ENCODE measurements at regions not wholly inside any gene's neighbourhood (a gene's known extent, or its start where the extent isn't known, plus 50 kb on each side); places are given as distances from the start of the nearest gene placed in this dataset.

DNA sequence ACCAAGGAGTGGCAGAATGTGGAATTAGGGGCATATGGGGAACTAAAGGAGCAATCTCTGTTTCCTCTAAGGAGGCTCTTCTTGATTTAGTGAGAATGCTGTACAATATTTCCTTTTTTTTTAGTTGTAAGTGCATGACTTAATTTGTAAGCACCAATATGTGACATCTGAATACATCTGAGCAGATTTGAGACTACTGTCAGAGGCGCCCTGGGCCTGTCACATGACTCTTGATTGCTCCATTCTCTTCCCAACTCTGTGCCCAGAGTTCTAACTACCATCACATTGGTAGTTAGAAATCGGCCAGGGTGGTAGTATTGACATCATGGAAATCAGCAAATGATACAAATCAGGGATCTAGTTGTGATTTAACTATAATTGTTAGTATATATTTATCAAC, 110.1 kb upstream of the LMO4 start:
- TF ChIP-seq EP300 (IDR thresholded peaks at IDR 0.05; ENCODE audit: borderline replicate concordance) (no peak), NFIC (IDR thresholded peaks at IDR 0.05) (no peak), TCF12 (IDR thresholded peaks at IDR 0.05; ENCODE audit: low read depth) (no peak), MAX (IDR thresholded peaks at IDR 0.05) (no peak), RAD21 (IDR thresholded peaks at IDR 0.05; ENCODE audit: low read depth) (no peak), CREB1 (IDR thresholded peaks at IDR 0.05; ENCODE audit: low read depth) (no peak), FOXM1 (IDR thresholded peaks at IDR 0.05; ENCODE audit: borderline replicate concordance, low read depth) (no peak), CEBPB (IDR thresholded peaks at IDR 0.05) (no peak), REST (IDR thresholded peaks at IDR 0.05; ENCODE audit: low read depth) (no peak), YY1 (IDR thresholded peaks at IDR 0.05; ENCODE audit: low read depth) (no peak), TEAD4 (IDR thresholded peaks at IDR 0.05) (no peak), USF1 (IDR thresholded peaks at IDR 0.05) (no peak)

DNA sequence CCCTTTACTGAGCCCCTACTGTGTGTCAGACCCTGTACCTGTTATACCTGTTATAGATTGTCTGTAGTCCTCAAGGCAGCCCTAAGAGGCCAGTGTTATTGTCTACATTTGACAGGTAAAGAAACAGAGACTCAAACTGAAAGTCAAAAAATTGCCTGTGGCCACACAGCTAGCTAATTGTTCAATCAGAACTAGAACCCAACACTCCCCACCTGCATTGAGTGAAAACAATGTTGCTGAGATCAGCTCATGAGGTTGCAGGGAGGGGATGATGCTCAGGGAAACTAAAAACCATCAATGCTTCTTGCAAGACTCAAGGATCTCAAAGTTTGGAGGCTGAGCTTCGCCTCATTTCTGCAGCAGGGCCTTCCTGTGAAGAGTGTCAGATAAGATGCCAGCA, 109.5 kb upstream of the LMO4 start:
- TF ChIP-seq FOXM1 (IDR thresholded peaks at IDR 0.05; ENCODE audit: borderline replicate concordance, low read depth) = no peak
- no peak for TF ChIP-seq REST (IDR thresholded peaks at IDR 0.05; ENCODE audit: low read depth)
- no peak for TF ChIP-seq YY1 (IDR thresholded peaks at IDR 0.05; ENCODE audit: low read depth)

DNA sequence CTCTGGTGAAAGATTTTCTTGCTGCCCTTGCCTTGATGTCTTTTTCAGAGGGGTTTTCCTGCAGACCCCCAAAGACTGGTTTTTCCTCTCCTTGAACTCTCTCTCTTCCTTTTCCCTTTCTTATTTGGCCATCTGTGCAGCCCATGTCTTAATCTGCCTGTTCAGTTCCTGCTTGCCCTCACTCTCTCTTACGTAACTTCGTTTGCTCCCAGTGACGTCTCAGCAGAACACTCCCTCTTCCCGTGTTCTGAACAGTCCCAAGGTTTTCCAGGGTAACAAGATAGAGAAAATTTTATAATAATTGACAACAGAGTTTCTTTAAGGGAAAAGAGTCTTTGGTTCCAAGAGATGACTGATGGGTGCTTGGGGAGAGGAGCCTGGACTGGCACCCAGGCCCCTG, 109.1 kb upstream of the LMO4 start:
- TF ChIP-seq CREB1 (IDR thresholded peaks at IDR 0.05; ENCODE audit: low read depth) (no peak), ZBTB7A (IDR thresholded peaks at IDR 0.05; ENCODE audit: low read depth) (no peak), YY1 (IDR thresholded peaks at IDR 0.05; ENCODE audit: low read depth) (no peak), RAD21 (IDR thresholded peaks at IDR 0.05; ENCODE audit: low read depth) (no peak), FOXM1 (IDR thresholded peaks at IDR 0.05; ENCODE audit: borderline replicate concordance, low read depth) (no peak), TCF12 (IDR thresholded peaks at IDR 0.05; ENCODE audit: low read depth) (no peak), MAX (IDR thresholded peaks at IDR 0.05) (no peak), EP300 (IDR thresholded peaks at IDR 0.05; ENCODE audit: borderline replicate concordance) (no peak), USF1 (IDR thresholded peaks at IDR 0.05) (no peak), REST (IDR thresholded peaks at IDR 0.05; ENCODE audit: low read depth) (no peak)

GRCh38 chr1:87220993-87221392, 107.7 kb upstream of the LMO4 start:
- TF ChIP-seq FOXM1 (IDR thresholded peaks at IDR 0.05; ENCODE audit: borderline replicate concordance, low read depth) (no peak), YY1 (IDR thresholded peaks at IDR 0.05; ENCODE audit: low read depth) (no peak), TAF1 (IDR thresholded peaks at IDR 0.05; ENCODE audit: low read depth) (no peak)

DNA sequence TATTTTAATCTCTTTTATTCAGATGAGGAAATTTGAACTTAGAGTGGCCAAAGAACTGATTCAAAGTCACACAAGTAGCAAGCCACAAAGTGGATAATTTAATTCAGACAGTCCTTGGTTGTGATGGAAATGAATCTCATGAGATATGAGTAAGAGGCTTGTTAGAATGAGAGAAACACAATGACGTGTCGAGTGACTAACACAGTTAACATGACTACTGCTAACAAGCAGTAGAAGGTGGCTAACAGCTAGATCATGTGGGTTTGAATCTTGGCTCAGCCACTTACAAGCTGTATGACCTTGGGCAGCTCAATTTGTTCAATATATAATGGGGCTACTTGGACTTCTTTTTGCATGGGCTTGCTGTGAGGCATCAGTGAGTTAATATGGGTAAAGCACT, 104.5 kb upstream of the LMO4 start:
- TF ChIP-seq TAF1 (IDR thresholded peaks at IDR 0.05; ENCODE audit: low read depth) = no peak
- TF ChIP-seq TCF12 (IDR thresholded peaks at IDR 0.05; ENCODE audit: low read depth) = no peak
- no peak for TF ChIP-seq FOXM1 (IDR thresholded peaks at IDR 0.05; ENCODE audit: borderline replicate concordance, low read depth)
- no peak for TF ChIP-seq ZBTB7A (IDR thresholded peaks at IDR 0.05; ENCODE audit: low read depth)
- no peak for TF ChIP-seq YY1 (IDR thresholded peaks at IDR 0.05; ENCODE audit: low read depth)
- no peak for TF ChIP-seq USF1 (IDR thresholded peaks at IDR 0.05)
- TF ChIP-seq EP300 (IDR thresholded peaks at IDR 0.05; ENCODE audit: borderline replicate concordance) = no peak
- no peak for TF ChIP-seq CEBPB (IDR thresholded peaks at IDR 0.05)
- no peak for TF ChIP-seq RAD21 (IDR thresholded peaks at IDR 0.05; ENCODE audit: low read depth)
- TF ChIP-seq EGR1 (IDR thresholded peaks at IDR 0.05) = no peak
- TF ChIP-seq CREB1 (IDR thresholded peaks at IDR 0.05; ENCODE audit: low read depth) = no peak
- no peak for TF ChIP-seq REST (IDR thresholded peaks at IDR 0.05; ENCODE audit: low read depth)
- no peak for TF ChIP-seq TEAD4 (IDR thresholded peaks at IDR 0.05)
- TF ChIP-seq NFIC (IDR thresholded peaks at IDR 0.05) = no peak
- no peak for TF ChIP-seq MAX (IDR thresholded peaks at IDR 0.05)
